GM10266 (cell line): ENCODE measurements at regions not wholly inside any gene's neighbourhood (a gene's known extent, or its start where the extent isn't known, plus 50 kb on each side); places are given as distances from the start of the nearest gene placed in this dataset.
"Not testable (repeated sequence)": the region's sequence is repeated elsewhere in the genome, so short reads cannot be mapped to it uniquely, and the experiment has no call there.

Experiments
- DNase-seq: peaks from one replicate; pipeline ENCODE4 v3.0.0; 2012; ENCODE audit errors: extremely low spot score
- CTCF ChIP-seq: IDR thresholded peaks from 2 replicates; pipeline ENCODE4 v1.5.1; 2012; ENCODE audit warnings: mild to moderate bottlenecking, low read depth; ENCODE audit not compliant: control insufficient read depth, insufficient read depth; ENCODE audit errors: missing control alignments

- no peak for TF ChIP-seq CTCF
- no peak for DNase-seq
Measured at GRCh38 chr9:27688954-27689353, 115.7 kb upstream of the C9orf72 start.

GRCh38 chr9:27690816-27691215 lies 117.5 kb upstream of the C9orf72 start:
- not testable (repeated sequence) for DNase-seq

DNA sequence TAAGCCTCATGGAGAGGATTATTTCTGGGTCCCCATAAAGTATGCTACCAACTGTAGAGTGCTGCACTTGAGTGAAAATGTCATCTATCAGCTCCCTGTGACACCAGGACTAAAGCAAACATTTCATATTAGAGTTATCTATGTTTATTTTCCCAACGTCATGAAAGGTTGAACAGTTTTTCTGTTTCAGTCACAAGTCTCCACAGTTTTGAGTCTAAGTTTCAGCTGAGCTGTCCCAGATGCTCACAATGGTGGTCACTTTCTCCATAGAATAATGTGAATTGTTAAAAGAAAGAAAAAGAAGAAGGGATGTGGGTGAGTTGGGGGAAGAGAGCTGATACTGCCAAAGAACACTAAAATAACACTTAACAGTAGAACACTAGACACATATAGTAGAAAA lies 126.3 kb upstream of the C9orf72 start:
- no peak for TF ChIP-seq CTCF
- DNase-seq = no peak

DNA sequence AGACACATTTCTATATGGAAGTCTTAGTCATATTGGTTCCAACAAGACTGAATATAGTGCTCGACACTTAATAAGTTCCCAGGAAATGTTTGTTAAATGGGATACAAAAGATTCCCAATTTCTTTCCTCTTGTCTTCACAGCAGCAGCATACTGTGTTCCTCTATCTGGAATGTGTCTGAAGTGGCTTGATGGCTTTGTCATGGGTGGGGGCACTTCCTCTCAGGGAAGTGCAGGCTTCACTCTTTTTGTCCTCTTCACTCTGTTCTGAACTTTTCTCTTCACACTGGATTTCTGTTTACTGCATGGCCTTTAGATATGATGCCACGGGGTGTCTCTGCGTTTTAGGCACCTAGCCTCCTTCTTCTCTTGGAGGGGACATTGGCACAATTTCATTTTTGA lies 127.7 kb upstream of the C9orf72 start:
- no peak for TF ChIP-seq CTCF
- DNase-seq = no peak

DNA sequence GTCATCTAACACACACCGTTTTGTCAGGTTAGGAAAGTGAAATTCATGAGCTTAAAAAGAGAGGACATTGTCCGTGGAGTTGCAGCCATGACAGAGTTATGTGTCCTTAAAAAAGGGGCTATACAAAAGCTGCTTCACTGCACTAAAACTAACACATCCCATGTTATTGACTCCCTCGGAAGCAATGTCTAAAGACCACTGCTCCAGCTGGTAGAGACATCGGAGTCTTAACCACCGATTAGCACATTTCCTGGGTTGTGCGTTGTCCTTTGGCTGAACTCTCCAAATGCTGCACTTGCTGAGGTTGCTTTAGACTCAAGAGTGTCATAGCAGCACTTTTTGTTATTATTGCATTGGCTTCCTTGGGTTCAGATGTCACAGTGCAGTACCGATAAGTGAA lies 128.3 kb upstream of the C9orf72 start:
- no peak for DNase-seq
- TF ChIP-seq CTCF = no peak

DNA sequence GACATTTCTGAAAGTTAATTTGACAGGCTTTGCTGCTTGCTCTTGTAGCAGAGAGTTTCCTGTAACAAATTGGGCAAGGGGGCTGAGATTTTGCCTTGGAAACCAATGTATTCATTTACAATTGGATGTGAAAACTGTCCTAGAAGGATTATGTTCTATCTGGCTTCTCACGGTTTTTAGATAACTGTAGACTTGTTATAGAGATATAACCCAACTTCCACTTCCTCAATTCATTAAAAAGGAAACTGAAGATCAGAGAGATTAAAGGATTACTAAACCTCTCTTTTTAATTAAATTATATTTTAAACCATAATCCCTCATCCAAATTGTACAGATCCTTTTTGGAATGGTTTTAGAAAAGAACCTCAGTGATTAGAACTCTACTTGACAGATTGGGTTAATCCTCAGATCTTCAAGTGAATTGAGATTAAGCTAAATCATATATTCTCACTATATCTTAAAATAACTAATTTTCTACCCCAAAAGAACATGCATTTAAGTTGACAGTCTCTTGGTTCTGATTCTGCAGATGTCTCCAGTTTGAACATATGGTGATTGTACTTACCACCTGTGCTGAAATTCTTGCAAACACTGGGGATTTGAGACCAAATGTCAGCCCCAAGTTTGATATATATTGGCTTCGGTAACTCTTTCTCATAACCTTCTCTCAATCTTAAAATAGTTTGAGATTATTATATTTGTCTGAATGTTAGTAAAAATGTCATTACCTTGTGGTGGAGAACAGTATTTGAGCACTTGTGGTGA lies 130.1 kb upstream of the C9orf72 start:
- no peak for DNase-seq
- no peak for TF ChIP-seq CTCF

DNA sequence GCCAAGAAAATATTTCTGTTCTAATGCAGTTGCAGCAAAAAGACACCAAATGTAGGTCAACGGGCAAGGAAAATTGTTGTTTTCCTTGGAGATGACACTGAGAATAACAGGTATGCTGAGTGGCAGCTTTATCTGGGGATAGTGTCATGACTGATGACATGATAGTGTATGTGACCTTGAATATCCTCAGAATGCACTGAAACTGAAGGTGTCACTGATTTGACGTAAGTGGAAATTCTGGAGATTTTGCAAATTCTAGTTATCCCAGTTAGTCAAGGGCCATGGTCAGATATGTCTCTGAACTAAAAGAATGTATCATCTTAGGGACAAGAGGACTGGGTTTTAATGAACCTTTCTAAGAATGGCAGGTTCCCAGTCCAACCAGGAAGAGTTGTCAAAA lies 138.0 kb upstream of the C9orf72 start:
- no peak for TF ChIP-seq CTCF
- DNase-seq = no peak

GRCh38 chr9:27712806-27713205 lies 139.5 kb upstream of the C9orf72 start:
- DNase-seq = no peak
- TF ChIP-seq CTCF = no peak
